ENCODE measurements at regions not wholly inside any gene's neighbourhood (a gene's known extent, or its start where the extent isn't known, plus 50 kb on each side); places are given as distances from the start of the nearest gene placed in this dataset.
"Not testable (repeated sequence)": the region's sequence is repeated elsewhere in the genome, so short reads cannot be mapped to it uniquely, and the experiment has no call there.

- H3K4me3 ChIP-seq (ENCODE audit: low read depth, low read length); H3K9me3 ChIP-seq; H3K27me3 ChIP-seq; H3K36me3 ChIP-seq; DNase-seq; H3K4me1 ChIP-seq: not testable (repeated sequence)
Measured at GRCh38 chr1:149635290-149635899, 51.7 kb downstream of the PPIAL4C start.

GRCh38 chr1:149636286-149637122, 52.9 kb downstream of the PPIAL4C start:
- peak; percentile 94 for DNase-seq
- H3K27me3 ChIP-seq, H3K4me1 ChIP-seq, H3K36me3 ChIP-seq, H3K9me3 ChIP-seq: not testable (repeated sequence)
- peak overlapping the region; percentile 57 for H3K4me3 ChIP-seq (ENCODE audit: low read depth, low read length)

GRCh38 chr1:149638481-149638880, 54.8 kb downstream of the PPIAL4C start:
- not testable (repeated sequence) for H3K4me1 ChIP-seq; H3K4me3 ChIP-seq (ENCODE audit: low read depth, low read length); H3K36me3 ChIP-seq; H3K27me3 ChIP-seq; DNase-seq; H3K9me3 ChIP-seq

- H3K27me3 ChIP-seq; H3K9me3 ChIP-seq; H3K4me3 ChIP-seq (ENCODE audit: low read depth, low read length); DNase-seq; H3K4me1 ChIP-seq; H3K36me3 ChIP-seq: not testable (repeated sequence)
Measured at GRCh38 chr1:149638901-149639658, 55.4 kb downstream of the PPIAL4C start.

GRCh38 chr1:149641179-149641578, 57.5 kb downstream of the PPIAL4C start:
- not testable (repeated sequence) for DNase-seq

GRCh38 chr1:149644818-149645217, 61.2 kb downstream of the PPIAL4C start:
- H3K27me3 ChIP-seq; H3K36me3 ChIP-seq; DNase-seq; H3K4me1 ChIP-seq; H3K9me3 ChIP-seq; H3K4me3 ChIP-seq (ENCODE audit: low read depth, low read length): not testable (repeated sequence)

More at GRCh38 chr1:149641179-149641578, 57.5 kb downstream of the PPIAL4C start:
- H3K4me1 ChIP-seq; H3K36me3 ChIP-seq; H3K9me3 ChIP-seq; H3K27me3 ChIP-seq; H3K4me3 ChIP-seq (ENCODE audit: low read depth, low read length): not testable (repeated sequence)

- not testable (repeated sequence) for H3K36me3 ChIP-seq, H3K9me3 ChIP-seq, H3K4me1 ChIP-seq, H3K27me3 ChIP-seq
- peak overlapping the region; percentile 61 for H3K4me3 ChIP-seq (ENCODE audit: low read depth, low read length)
- peak; percentile 38 for DNase-seq
Measured at GRCh38 chr1:149646360-149647017, 62.8 kb downstream of the PPIAL4C start.

- H3K36me3 ChIP-seq, H3K27me3 ChIP-seq, H3K9me3 ChIP-seq, H3K4me1 ChIP-seq: not testable (repeated sequence)
- peak overlapping the region; percentile 61 for H3K4me3 ChIP-seq (ENCODE audit: low read depth, low read length)
- peak; percentile 14 for DNase-seq
Measured at GRCh38 chr1:149647018-149647373, 63.3 kb downstream of the PPIAL4C start.

GRCh38 chr1:149657750-149658149, 74.1 kb downstream of the PPIAL4C start:
- H3K36me3 ChIP-seq; H3K27me3 ChIP-seq; DNase-seq; H3K4me3 ChIP-seq (ENCODE audit: low read depth, low read length); H3K9me3 ChIP-seq; H3K4me1 ChIP-seq: not testable (repeated sequence)

GRCh38 chr1:149658175-149658574, 74.5 kb downstream of the PPIAL4C start:
- not testable (repeated sequence) for H3K4me3 ChIP-seq (ENCODE audit: low read depth, low read length); H3K36me3 ChIP-seq; H3K27me3 ChIP-seq; DNase-seq; H3K4me1 ChIP-seq; H3K9me3 ChIP-seq

- not testable (repeated sequence) for H3K36me3 ChIP-seq, DNase-seq
Measured at GRCh38 chr1:149664624-149665023, 81.0 kb downstream of the PPIAL4C start.

GRCh38 chr1:149665033-149665432, 81.4 kb downstream of the PPIAL4C start:
- not testable (repeated sequence) for H3K9me3 ChIP-seq; H3K4me3 ChIP-seq (ENCODE audit: low read depth, low read length); H3K27me3 ChIP-seq; H3K36me3 ChIP-seq; DNase-seq; H3K4me1 ChIP-seq

More at GRCh38 chr1:149664624-149665023, 81.0 kb downstream of the PPIAL4C start:
- H3K4me1 ChIP-seq; H3K9me3 ChIP-seq; H3K27me3 ChIP-seq; H3K4me3 ChIP-seq (ENCODE audit: low read depth, low read length): not testable (repeated sequence)

- H3K27me3 ChIP-seq; H3K4me3 ChIP-seq (ENCODE audit: low read depth, low read length); DNase-seq; H3K36me3 ChIP-seq; H3K4me1 ChIP-seq; H3K9me3 ChIP-seq: not testable (repeated sequence)
Measured at GRCh38 chr1:149665528-149665927, 81.9 kb downstream of the PPIAL4C start.

- H3K9me3 ChIP-seq; H3K4me1 ChIP-seq; H3K27me3 ChIP-seq; H3K36me3 ChIP-seq; DNase-seq; H3K4me3 ChIP-seq (ENCODE audit: low read depth, low read length): not testable (repeated sequence)
Measured at GRCh38 chr1:149673231-149673909, 89.7 kb downstream of the PPIAL4C start.

GRCh38 chr1:149674921-149675320, 91.3 kb downstream of the PPIAL4C start:
- not testable (repeated sequence) for H3K4me1 ChIP-seq; H3K9me3 ChIP-seq; DNase-seq; H3K4me3 ChIP-seq (ENCODE audit: low read depth, low read length); H3K27me3 ChIP-seq; H3K36me3 ChIP-seq
